Liver (tissue), 8 donors: ENCODE measurements at regions not wholly inside any gene's neighbourhood (a gene's known extent, or its start where the extent isn't known, plus 50 kb on each side); places are given as distances from the start of the nearest gene placed in this dataset.

Experiments used
- DNase-seq: peaks from one replicate; pipeline ENCODE4 v3.0.0-alpha.2; 2017; ENCODE audit warnings: low spot score
- H3K27ac ChIP-seq, 2 donors: one replicate each; pipeline ENCODE4 v1.7.0; 2013; ENCODE audit warnings: inconsistent platforms in 2 of 2, low read length in 2 of 2, control low read depth in 1 of 2, low read depth in 1 of 2, mild to moderate bottlenecking in 1 of 2
- H3K27me3 ChIP-seq, 4 donors: one replicate each; pipeline versions ENCODE4 v1.6.1 to v1.7.0; 2013; ENCODE audit warnings: low read length in 3 of 4, inconsistent platforms in 1 of 4, mild to moderate bottlenecking in 1 of 4, moderate library complexity in 1 of 4; ENCODE audit not compliant: control insufficient read depth in 4 of 4, insufficient read depth in 4 of 4
- H3K36me3 ChIP-seq, 4 donors: one replicate each; pipeline versions ENCODE4 v1.6.1 to v1.7.0; 2013; ENCODE audit warnings: low read length in 3 of 4, mild to moderate bottlenecking in 3 of 4, low read depth in 1 of 4, moderate library complexity in 1 of 4; ENCODE audit not compliant: control insufficient read depth in 4 of 4, insufficient read depth in 3 of 4
- H3K4me1 ChIP-seq, 4 donors: one replicate each; pipeline versions ENCODE4 v1.6.1 to v1.7.0; 2013; ENCODE audit warnings: low read length in 3 of 4, mild to moderate bottlenecking in 3 of 4, moderate library complexity in 1 of 4; ENCODE audit not compliant: control insufficient read depth in 4 of 4, insufficient read depth in 4 of 4
- H3K4me3 ChIP-seq, 3 donors: one replicate each; pipeline versions ENCODE4 v1.6.1 to v1.7.0; 2013; ENCODE audit warnings: low read length in 3 of 3, control low read depth in 1 of 3, low read depth in 1 of 3, mild to moderate bottlenecking in 1 of 3
- H3K9ac ChIP-seq, 2 donors: one replicate each; pipeline ENCODE4 v1.7.0; 2013; ENCODE audit warnings: low read length in 2 of 2, mild to moderate bottlenecking in 2 of 2, moderate library complexity in 2 of 2, control low read depth in 1 of 2, low read depth in 1 of 2
- H3K9me3 ChIP-seq, 4 donors: one replicate each; pipeline versions ENCODE4 v1.6.1 to v1.7.0; 2013; ENCODE audit warnings: low read length in 3 of 4; ENCODE audit not compliant: control insufficient read depth in 4 of 4
- ATF3 ChIP-seq: IDR thresholded peaks from 2 replicates; pipeline ENCODE4 v1.6.1; 2016; ENCODE audit warnings: antibody characterized with exemption
- CTCF ChIP-seq: fragments of 150-350 bp; IDR thresholded peaks from 2 replicates; pipeline ENCODE4 v1.5.1; 2017; ENCODE audit warnings: improper control_type of control experiment, low read depth, low read length; ENCODE audit not compliant: missing input control
- EGR1 ChIP-seq, 2 donors: IDR thresholded peaks; 2 replicates each; pipeline ENCODE4 v1.6.1; 2016 to 2018; ENCODE audit warnings: antibody characterized with exemption in 2 of 2, low read depth in 2 of 2
- FOXA1 ChIP-seq: IDR thresholded peaks from 2 replicates; pipeline ENCODE4 v1.6.1; 2016; ENCODE audit warnings: antibody characterized with exemption
- FOXA2 ChIP-seq: IDR thresholded peaks from 2 replicates; pipeline ENCODE4 v1.6.1; 2016; ENCODE audit warnings: antibody characterized with exemption
- GABPA ChIP-seq, 2 donors: IDR thresholded peaks in 1 of 2; conservative IDR thresholded peaks in 1 of 2; 2 replicates each; pipeline ENCODE4 v1.6.1; 2016; ENCODE audit warnings: antibody characterized with exemption in 2 of 2, mild to moderate bottlenecking in 1 of 2, moderate library complexity in 1 of 2
- HNF4A ChIP-seq, 2 donors: conservative IDR thresholded peaks; 2 replicates each; pipeline ENCODE4 v1.6.1; 2016; ENCODE audit warnings: antibody characterized with exemption in 2 of 2, mild to moderate bottlenecking in 2 of 2
- HNF4G ChIP-seq: IDR thresholded peaks from 2 replicates; pipeline ENCODE4 v1.6.1; 2016; ENCODE audit warnings: antibody characterized with exemption
- JUND ChIP-seq, 2 donors: IDR thresholded peaks; 2 replicates each; pipeline ENCODE4 v1.6.1; 2016; ENCODE audit warnings: antibody characterized with exemption in 2 of 2
- MAX ChIP-seq: IDR thresholded peaks from 2 replicates; pipeline ENCODE4 v1.6.1; 2016; ENCODE audit warnings: antibody characterized with exemption
- NR2F2 ChIP-seq: IDR thresholded peaks from 2 replicates; pipeline ENCODE4 v1.6.1; 2016; ENCODE audit warnings: antibody characterized with exemption
- RAD21 ChIP-seq, 2 donors: IDR thresholded peaks; 2 replicates each; pipeline ENCODE4 v1.6.1; 2016; ENCODE audit warnings: antibody characterized with exemption in 2 of 2, mild to moderate bottlenecking in 2 of 2
- REST ChIP-seq: IDR thresholded peaks from 2 replicates; pipeline ENCODE4 v1.6.1; 2016; ENCODE audit warnings: antibody characterized with exemption, mild to moderate bottlenecking
- RXRA ChIP-seq, 2 donors: IDR thresholded peaks; 2 replicates each; pipeline ENCODE4 v1.6.1; 2017 to 2018; ENCODE audit warnings: antibody characterized with exemption in 2 of 2, mild to moderate bottlenecking in 1 of 2
- SP1 ChIP-seq: IDR thresholded peaks from 2 replicates; pipeline ENCODE4 v1.6.1; 2018; ENCODE audit warnings: antibody characterized with exemption, mild to moderate bottlenecking
- TAF1 ChIP-seq: conservative IDR thresholded peaks from 2 replicates; pipeline ENCODE4 v1.6.1; 2016; ENCODE audit warnings: antibody characterized with exemption, mild to moderate bottlenecking
- YY1 ChIP-seq: IDR thresholded peaks from 2 replicates; pipeline ENCODE4 v1.6.1; 2016; ENCODE audit warnings: antibody characterized with exemption, mild to moderate bottlenecking
- ZBTB33 ChIP-seq: IDR thresholded peaks from 2 replicates; pipeline ENCODE4 v1.6.1; 2016; ENCODE audit warnings: antibody characterized with exemption
- WGBS: extraction: QIAGEN DNeasy Blood & Tissue Kit; methylation state at CpG from one replicate; pipeline ENCODE4 v1.1.7; 2013; 5-methylcytosine and 5-hydroxymethylcytosine counted together
- donor health status: healthy.
- donor health status: healthy.
- donor health status: healthy.
- donor health status: healthy.
- donor health status: healthy.

GRCh38 chr18:78892721-78893120 lies 86.9 kb upstream of the SALL3 start:
- Histone ChIP-seq H3K9me3 (peaks cover 3 to 15% (median 6%) of the 10 kb centered on the region in 4 donors), H3K4me3 (no peak overlapping the region), H3K27ac (no peak overlapping the region), H3K27me3 (peaks cover 0 to 3% (median 0%) of the 10 kb centered on the region in 4 donors), H3K9ac (no peak overlapping the region), H3K4me1 (no peaks in the 10 kb centered on the region), H3K36me3 (no peaks in the 10 kb centered on the region)
- DNase-seq = no peak
- whole genome bisulfite sequencing = 73% methylated on average over 5 of the region's 5 CpGs
- TF ChIP-seq TAF1 = no peak
- TF ChIP-seq ZBTB33 = no peak

- no peaks in the 10 kb centered on the region for H3K4me1 ChIP-seq
- peaks cover 0 to 3% (median 0%) of the 10 kb centered on the region in 4 donors for H3K27me3 ChIP-seq
- DNase-seq = no peak
- H3K36me3 ChIP-seq = no peaks in the 10 kb centered on the region
- WGBS = 82% methylated on average over 27 of the region's 27 CpGs
- no peak overlapping the region for H3K4me3 ChIP-seq
- peaks cover 5 to 20% (median 10%) of the 10 kb centered on the region in 4 donors for H3K9me3 ChIP-seq
- TF ChIP-seq HNF4G (no peak), JUND (IDR thresholded peaks at IDR 0.05) (no peak), MAX (no peak), EGR1 (IDR thresholded peaks at IDR 0.05; ENCODE audit: low read depth in 2 of 2) (no peak), FOXA2 (no peak), HNF4A (conservative IDR thresholded peaks at IDR 0.05) (no peak), FOXA1 (no peak), GABPA (IDR thresholded peaks at IDR 0.05 in 1 of 2, conservative IDR thresholded peaks at IDR 0.05 in 1 of 2) (no peak), YY1 (no peak), REST (no peak), TAF1 (no peak), ZBTB33 (no peak), SP1 (no peak), RXRA (IDR thresholded peaks at IDR 0.05) (no peak), ATF3 (no peak), CTCF (no peak), RAD21 (IDR thresholded peaks at IDR 0.05) (no peak), NR2F2 (no peak)
- no peak overlapping the region for H3K9ac ChIP-seq
- H3K27ac ChIP-seq = no peak overlapping the region
These were observed 86.2 kb upstream of the SALL3 start for GRCh38 chr18:78893281-78894032.
